Hepatocyte (in vitro differentiated cells): ENCODE measurements at regions not wholly inside any gene's neighbourhood (a gene's known extent, or its start where the extent isn't known, plus 50 kb on each side); places are given as distances from the start of the nearest gene placed in this dataset. TPM values are rescaled to one million over a fixed set of nuclear protein-coding genes. Genes with fewer than 3 reads are reported as not detected.
"Not testable (repeated sequence)": the region's sequence is repeated elsewhere in the genome, so short reads cannot be mapped to it uniquely, and the experiment has no call there.

Experiments
- DNase-seq: peaks from one replicate; pipeline ENCODE4 v3.0.0-alpha.2; 2016; ENCODE audit warnings: low spot score
- H2AFZ ChIP-seq: fragments of 200-600 bp; sonication (generic); 2 replicates; pipeline ENCODE4 v1.6.0; 2016; ENCODE audit warnings: antibody characterized with exemption, mild to moderate bottlenecking
- H3K27ac ChIP-seq: fragments of 200-600 bp; sonication (generic); 2 replicates; pipeline ENCODE4 v1.5.1; 2016; ENCODE audit warnings: mild to moderate bottlenecking
- H3K27me3 ChIP-seq: fragments of 200-600 bp; sonication (generic); 2 replicates; pipeline ENCODE4 v1.6.1; 2016
- H3K36me3 ChIP-seq: fragments of 200-600 bp; sonication (generic); replicated peaks from 2 replicates; pipeline ENCODE4 v1.5.1; 2016; ENCODE audit warnings: low read depth; ENCODE audit not compliant: insufficient read depth
- H3K4me1 ChIP-seq: fragments of 200-600 bp; sonication (generic); 2 replicates; pipeline ENCODE4 v1.5.1; 2016; ENCODE audit warnings: mild to moderate bottlenecking, moderate library complexity; ENCODE audit not compliant: insufficient read depth
- H3K4me2 ChIP-seq: fragments of 200-600 bp; sonication (generic); 2 replicates; pipeline ENCODE4 v1.6.0; 2016
- H3K4me3 ChIP-seq: fragments of 200-600 bp; sonication (generic); 2 replicates; pipeline ENCODE4 v1.5.1; 2016; ENCODE audit warnings: mild to moderate bottlenecking
- H3K79me2 ChIP-seq: fragments of 200-600 bp; sonication (generic); 2 replicates; pipeline ENCODE4 v1.6.0; 2017; ENCODE audit warnings: mild to moderate bottlenecking
- H3K9me2 ChIP-seq: fragments of 200-600 bp; sonication (generic); replicated peaks from 2 replicates; pipeline ENCODE4 v1.6.0; 2017; ENCODE audit warnings: mild to moderate bottlenecking; ENCODE audit not compliant: insufficient read depth
- H3K9me3 ChIP-seq: fragments of 200-600 bp; sonication (generic); 2 replicates; pipeline ENCODE4 v1.5.1; 2016; ENCODE audit warnings: low read depth, mild to moderate bottlenecking
- H4K20me1 ChIP-seq: fragments of 200-600 bp; sonication (generic); 2 replicates; pipeline ENCODE4 v1.6.0; 2016; ENCODE audit warnings: mild to moderate bottlenecking; ENCODE audit not compliant: insufficient read depth, poor library complexity, severe bottlenecking
- WGBS: methylation state at CpG from one replicate; pipeline ENCODE4 v1.1.6; 2016; ENCODE audit warnings: low lambda C conversion rate; ENCODE audit errors: missing lambda C conversion rate; 5-methylcytosine and 5-hydroxymethylcytosine counted together
- small RNA-seq: library from RNA; depleted of rRNA; stranded (forward); fragments of <200 nt; gene quantifications from one replicate; pipeline ENCODE3, GENCODE V24; 2014

DNA sequence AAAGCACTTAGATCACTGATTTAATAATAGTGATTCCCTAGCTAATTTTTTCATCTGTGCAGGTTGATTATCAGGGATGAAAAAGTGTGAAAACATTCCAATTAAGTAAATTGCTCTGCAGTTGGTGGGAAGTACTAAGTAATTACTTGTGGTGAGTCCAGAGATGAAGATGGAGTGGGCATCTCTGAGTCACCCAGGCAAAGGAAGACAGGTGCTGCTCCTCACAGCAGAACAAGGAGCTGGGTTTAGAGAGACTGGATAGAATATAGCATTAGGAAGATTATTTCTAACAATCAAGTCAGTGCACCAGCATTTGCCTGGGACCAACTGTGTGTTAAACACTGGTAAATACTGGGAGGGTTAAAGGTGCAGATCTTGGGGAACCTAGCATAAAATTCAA lies 228.3 kb downstream of the SPATA31A7 start:
- H3K4me1 ChIP-seq, H2AFZ ChIP-seq, H3K27ac ChIP-seq, H3K36me3 ChIP-seq, H3K9me2 ChIP-seq, H3K27me3 ChIP-seq, H3K9me3 ChIP-seq, H3K4me3 ChIP-seq, DNase-seq, H3K79me2 ChIP-seq, H3K4me2 ChIP-seq, H4K20me1 ChIP-seq: not testable (repeated sequence)

DNA sequence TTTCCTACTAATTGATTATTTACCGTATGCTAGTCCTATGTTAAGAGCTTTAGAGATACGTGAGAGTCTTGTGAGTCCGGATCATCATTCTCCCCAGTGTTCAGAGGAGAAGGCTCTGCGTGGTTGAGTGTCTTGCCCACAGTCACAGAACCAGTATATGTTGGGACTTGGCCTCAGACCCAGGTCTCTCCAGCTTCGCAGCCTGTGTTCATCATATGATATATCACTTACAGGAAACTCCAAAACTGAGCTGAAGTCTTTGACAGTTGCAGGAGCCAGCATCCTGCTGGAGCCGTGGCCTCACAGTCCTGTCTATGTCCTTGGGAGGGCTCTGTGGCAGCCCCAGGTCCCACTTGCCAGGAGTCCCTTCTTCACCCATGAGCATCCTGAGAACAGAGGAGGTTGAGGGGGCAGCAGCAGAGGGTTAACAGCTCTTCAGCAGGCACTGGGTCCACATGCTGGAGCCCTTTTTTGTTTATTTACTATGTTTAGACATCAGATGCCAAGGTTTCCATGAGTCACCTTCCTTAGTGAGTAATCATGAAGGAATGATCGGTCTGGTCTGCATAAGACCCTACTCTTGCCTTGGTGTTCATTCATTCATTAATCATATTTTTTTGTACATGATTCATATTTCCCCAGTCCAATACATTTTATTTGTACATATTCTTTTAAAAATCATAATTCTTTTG lies 230.6 kb downstream of the SPATA31A7 start:
- 60% methylated on average over 1 of the region's 7 CpGs for WGBS
- not testable (repeated sequence) for H3K36me3 ChIP-seq, H3K27me3 ChIP-seq, H2AFZ ChIP-seq, H3K9me2 ChIP-seq, DNase-seq, H3K4me1 ChIP-seq, H4K20me1 ChIP-seq, H3K79me2 ChIP-seq, H3K9me3 ChIP-seq, H3K27ac ChIP-seq, H3K4me2 ChIP-seq, H3K4me3 ChIP-seq

DNA sequence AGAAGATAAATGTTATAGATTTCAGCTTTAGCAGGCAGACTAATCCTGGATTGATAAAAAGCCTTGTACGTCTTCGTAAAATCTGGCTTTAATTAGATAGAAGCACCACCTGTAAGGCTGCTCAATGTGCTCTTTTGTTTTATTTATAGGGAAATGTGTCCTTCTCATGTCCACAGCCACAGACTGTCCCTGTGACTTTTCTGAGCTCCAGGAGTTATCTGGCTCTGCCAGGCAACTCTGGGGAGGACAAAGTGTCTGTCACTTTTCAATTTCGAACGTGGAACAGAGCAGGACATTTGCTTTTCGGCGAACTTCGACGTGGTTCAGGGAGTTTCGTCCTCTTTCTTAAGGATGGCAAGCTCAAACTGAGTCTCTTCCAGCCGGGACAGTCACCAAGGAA lies 257.4 kb downstream of the SPATA31A7 start:
- not testable (repeated sequence) for H3K4me3 ChIP-seq, H3K27ac ChIP-seq, H3K9me2 ChIP-seq, H4K20me1 ChIP-seq, H3K4me1 ChIP-seq, H3K4me2 ChIP-seq, DNase-seq, H2AFZ ChIP-seq, H3K36me3 ChIP-seq, H3K27me3 ChIP-seq, H3K9me3 ChIP-seq, H3K79me2 ChIP-seq
- whole genome bisulfite sequencing = no CpG with 5 or more reads among the region's 10 CpGs

GRCh38 chr9:61460860-61461259 lies 271.0 kb downstream of the SPATA31A7 start:
- H3K4me3 ChIP-seq, H3K79me2 ChIP-seq, H3K36me3 ChIP-seq, H3K4me2 ChIP-seq, DNase-seq, H3K4me1 ChIP-seq, H4K20me1 ChIP-seq, H3K27me3 ChIP-seq, H3K27ac ChIP-seq, H3K9me2 ChIP-seq, H3K9me3 ChIP-seq, H2AFZ ChIP-seq: not testable (repeated sequence)
- no CpG with 5 or more reads among the region's 3 CpGs for WGBS

Small RNA genes in the stretch of these regions (small RNA-seq; reads per million reads assigned to genes)
- not detected for gene RN7SL462P
